Renal pelvis (tissue), 1 donor: ENCODE measurements at regions not wholly inside any gene's neighbourhood (a gene's known extent, or its start where the extent isn't known, plus 50 kb on each side); places are given as distances from the start of the nearest gene placed in this dataset.

Experiments used
- DNase-seq: peaks from one replicate; pipeline ENCODE4 v3.0.0-alpha.2; 2013

DNA sequence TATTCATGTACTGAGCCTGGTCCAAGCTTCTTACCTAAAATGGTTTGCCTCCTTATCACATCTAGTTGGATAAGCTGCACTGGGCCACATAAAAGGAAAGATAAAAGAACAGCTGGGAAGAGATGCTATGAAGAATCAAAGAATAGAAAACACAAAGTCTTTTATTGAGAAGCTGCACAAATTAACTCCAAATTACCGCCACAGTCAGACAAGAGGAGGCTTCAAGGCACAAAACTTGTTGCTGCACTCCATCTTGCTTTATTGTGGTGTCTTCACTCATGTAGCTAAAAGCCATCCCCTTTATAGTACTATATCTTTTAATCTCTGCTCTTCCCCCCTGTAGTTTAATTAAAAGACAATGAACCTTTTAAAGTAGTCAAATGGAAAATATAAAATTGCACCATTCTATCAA is 330.6 kb upstream of the PMFBP1 start:
- no peak for DNase-seq

DNA sequence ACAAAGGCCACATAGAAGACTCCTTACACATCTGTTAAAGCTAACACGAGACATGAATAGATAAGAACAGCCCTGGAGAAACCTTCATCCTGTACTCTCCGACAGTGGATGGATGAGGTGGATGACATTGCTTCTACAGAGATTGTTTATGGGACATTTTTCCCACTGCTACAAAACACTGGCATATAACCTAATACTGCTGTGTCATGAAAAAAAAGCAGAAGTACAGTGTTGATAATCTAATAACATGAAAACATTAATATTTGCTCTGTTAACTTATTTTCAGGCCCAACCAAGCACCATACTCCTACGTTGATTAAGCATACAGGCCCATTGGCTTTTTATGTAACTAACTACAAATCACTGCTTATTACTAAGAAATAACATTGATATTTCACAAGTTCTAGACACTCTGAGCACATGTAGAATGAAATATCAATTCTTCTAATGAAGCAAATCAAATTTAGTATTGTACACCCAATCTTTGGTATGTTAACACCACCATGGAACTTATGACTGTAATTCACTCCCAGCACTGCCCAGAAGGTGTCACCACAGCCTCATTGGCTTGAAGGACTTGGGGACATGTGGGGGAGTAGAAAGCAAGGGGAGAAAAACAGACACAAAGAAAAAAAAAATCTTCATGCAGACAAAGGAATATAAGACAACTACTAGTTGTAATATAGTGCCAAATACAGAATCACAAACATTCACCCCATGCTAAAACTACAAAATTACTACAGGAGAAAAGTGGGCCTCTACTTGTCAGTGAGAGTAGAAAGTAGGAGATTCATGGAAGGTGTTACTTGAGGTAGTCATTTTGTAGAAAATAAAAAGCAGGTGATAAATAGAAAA is 330.0 kb upstream of the PMFBP1 start:
- peak; percentile 75 for DNase-seq

DNA sequence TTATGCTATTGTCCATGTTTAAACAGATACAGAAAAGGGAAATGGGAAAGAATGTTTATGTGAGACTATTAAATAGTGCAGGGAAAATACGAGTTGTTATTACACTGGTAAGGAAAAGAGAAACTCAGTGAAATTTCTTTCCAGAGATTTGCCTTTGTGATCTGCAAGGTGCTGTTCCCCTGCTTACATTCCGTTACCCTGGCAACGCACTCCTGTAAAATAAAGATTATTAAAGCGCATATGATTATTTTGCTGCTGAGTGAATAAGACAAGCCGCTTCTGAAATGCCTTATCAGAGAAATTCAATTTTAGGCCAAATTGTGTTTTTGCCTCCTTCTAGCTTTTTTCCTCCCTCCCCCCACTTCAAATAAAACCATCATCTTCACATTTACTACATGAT is 328.6 kb upstream of the PMFBP1 start:
- DNase-seq: no peak

DNA sequence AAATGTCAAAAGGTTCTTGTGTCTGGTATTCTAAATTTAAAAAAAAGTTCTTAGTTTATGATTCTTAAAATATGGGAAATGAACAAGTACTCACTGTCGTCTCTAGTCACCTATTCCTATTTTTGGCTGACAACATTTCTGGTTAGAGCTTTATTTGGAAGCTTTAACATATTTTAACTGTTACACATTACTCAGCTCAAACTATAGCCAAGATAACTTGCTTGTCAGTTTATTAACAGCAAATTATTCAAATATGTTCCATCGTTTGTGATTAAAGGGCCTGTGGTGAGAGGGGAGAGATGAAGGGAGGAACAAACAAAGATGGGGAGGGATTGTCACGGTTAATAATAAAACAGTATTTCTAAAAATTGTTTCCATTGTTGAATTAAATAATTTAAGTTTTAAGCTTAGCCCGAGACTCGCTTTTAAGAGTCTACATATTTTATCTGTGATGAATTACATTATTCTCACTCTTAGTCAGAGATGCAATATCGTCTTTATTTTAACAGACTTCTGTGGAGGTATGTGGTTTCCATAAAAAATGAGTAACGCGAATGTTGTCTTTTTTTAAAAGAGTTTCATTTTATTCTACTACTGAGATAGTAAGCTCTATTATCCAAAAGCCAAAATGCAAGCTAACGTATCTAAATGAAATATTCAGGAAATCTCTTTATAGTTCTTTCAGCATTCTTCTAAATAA is 321.9 kb upstream of the PMFBP1 start:
- DNase-seq: no peak

DNA sequence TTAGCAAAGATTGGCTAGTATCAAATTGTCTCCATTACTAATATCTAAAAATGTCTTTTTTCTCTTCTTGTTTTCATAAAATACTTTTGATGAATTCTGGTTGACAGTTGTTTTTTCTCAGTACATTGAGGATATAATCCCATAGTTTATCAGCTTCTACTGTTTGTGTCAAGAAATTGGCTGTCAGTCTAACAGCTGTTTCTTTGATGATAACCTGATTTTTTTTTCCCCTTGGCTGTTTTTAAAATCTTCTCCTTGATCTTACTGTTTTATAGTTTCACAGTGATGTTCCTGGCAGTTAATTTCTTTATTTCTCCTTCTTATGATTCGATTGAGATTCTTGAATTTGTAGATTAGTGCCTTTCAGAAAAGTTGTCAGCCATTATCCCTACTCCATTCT is 315.3 kb upstream of the PMFBP1 start:
- DNase-seq: no peak

DNA sequence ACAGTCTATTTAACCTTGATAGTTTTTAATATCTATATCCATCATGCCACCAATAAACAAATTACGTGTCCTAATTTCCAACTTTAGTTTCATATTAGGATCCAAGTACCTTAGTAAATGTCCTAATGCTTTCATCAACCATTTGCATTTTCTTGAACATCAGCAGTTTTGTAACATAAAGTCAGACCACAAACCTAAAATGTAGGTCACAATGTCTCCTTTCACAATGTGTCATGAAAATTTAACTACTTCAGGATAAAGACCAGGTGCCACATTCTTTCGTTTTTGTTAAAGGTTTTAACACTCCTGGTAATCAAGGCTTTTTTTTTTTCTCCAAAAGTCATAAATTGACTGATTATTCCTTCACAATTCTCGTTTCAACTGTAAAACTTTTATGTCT is 310.7 kb upstream of the PMFBP1 start:
- no peak for DNase-seq

DNA sequence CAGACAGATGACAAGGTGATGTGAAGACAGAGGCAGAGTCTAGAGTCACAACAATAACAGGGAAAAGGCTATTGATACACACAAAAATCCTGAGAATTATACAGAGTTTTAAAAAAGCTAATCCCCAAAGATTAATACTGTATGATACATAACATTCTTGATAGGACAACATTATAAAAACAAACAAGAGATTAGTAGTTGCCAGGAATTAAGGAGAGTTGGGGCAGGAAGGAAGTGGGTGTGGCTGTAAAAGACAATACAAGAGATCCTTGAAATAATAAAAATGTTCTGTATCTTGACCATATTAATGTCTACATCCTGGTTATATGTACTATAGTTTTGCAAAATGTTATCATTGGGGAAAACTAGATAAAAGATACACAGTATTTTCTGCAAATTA is 309.5 kb upstream of the PMFBP1 start:
- no peak for DNase-seq

DNA sequence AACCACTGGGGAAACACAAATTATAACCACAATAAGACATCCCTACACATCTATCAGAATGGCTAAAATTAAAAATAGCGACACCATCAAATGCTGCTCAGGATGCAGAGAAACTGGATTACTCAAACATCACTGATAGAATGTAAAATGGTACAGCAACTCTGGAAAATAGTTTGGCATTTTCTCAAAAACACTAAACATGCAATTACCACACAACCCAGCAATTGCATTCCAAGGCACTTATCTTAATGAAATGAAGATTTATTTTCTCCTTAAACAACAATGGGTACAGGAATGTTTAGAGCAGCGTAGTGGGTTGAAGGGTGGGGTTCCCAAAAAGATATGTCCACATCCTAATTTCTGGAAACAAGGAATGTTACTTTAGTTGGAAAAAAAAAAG is 309.0 kb upstream of the PMFBP1 start:
- no peak for DNase-seq

DNA sequence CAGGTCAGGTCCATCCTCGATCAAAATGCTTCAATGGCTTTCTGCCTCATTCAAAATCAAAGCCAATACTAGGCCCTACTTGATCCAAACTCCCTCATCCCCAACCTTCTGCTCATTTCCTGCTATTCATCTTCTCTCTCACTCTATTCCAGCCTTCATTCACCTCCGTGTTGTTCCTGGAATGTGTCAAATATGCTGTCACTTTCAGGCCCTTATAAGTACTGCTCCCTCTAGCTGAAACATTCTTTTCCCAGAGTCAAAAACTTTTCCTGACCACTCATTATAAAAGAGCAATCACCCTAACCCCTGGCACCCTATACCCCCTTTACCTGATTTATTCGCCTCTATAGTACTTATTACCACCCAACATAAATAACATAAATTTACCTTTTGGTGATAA is 303.7 kb upstream of the PMFBP1 start:
- no peak for DNase-seq

DNA sequence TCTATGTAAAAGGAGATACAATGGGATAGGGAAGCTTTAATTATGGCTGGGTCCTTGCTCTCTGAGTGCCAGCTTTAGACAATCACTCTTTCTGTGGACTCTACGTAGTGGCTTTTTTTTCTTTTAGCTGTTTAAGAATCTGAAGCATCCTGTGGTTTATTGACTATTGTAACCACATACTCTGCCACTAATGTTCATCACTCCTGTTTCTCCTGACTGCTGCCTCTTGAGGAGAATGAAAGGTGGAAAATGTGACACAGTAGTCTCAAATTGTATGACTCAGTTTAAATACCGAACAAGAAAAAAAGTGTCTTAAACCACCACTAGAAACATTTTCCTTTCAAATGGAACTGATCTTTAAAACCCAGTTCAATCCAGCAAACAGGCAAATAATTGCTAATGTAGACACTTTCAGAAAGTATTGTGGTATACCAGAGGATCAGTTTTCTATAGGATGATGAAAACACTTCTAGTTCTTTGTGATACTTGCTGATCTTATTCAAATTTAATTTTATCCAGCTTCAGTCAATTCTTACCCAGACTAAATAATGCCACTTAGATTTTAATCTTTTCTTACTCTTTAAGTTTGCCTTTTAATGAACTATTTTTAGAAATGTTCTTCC is 302.7 kb upstream of the PMFBP1 start:
- no peak for DNase-seq

DNA sequence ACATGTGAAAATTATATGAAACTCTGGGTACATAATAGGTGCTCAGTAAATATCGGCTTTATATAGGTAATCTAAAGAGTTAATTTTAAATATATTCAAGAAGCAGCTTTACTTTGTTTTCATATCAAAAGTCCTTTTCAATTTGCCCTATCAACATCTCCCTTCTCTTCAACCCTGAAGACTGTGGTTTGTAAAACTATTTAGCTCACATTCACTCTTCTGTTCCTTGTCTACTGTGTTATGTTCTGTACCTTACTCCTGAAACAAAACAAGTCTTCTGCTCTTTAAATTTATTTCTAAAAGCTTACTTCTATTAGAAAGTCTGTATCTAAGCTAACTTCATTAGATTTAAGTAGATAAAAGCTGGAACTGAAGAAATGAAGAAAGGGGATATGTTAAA is 301.7 kb upstream of the PMFBP1 start:
- DNase-seq: no peak

DNA sequence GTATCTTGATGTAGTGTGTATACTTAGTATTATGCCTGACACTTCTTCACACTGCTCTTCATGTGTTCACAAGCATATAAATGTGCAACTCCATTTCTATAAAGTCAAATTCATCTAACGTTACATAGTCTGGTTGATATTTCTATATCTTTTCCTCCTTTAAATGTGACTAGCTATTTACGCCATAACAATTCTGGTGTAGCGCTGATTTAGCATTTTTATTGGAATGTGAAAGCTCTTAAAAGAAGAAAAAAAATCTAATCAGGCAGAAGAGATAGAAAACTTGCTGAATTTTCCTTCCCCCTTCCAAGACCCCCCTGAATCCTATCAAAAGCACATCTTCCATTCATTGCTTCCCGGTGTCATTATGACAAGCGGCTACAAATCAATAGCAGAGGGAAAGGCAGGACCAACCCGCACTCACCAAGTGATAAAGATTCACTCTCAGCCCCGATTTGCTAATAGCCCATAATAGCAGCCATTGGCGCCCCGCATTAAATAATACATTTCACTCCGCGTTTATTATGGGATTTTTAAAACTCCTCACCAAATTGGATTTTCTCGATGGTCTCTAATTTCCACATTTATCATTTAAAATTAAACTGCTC is 299.5 kb upstream of the PMFBP1 start:
- DNase-seq: no peak

DNA sequence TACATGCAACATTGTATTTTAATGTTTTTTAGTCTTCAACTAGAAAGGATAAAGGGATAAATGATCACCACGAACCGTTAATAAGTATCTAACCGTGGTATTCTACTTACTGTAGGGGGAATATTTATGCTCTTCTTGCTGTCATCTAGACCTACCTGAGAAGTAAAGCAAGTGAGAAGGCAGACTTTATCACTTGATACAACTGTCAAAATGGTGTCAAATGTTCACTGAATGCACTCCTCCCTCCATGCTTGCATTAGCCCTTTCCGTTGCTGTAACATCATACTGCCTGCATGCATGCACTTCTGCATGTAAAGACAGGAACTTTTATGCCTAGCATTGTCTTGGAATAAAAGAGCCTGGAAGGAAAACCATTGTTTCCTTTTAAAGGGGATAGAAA is 298.6 kb upstream of the PMFBP1 start:
- DNase-seq: no peak

DNA sequence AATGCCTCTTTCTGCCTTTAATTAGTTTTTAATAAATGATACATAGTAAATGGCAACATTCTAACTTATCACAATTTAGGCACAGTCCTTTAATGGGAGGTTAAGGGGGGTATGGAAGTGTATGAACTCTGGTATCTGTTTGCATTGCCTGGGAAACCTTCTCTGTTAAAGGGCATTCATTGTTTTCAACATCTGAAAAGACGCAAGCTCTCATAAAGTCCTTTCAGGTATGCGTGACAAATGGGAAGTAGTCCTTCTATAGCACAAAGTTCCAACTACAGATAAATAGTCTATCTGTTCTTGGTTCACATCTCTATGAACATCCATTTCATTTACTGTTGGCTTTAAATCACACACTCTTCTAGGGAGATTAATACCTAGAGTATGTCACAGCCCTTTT is 298.0 kb upstream of the PMFBP1 start:
- no peak for DNase-seq

DNA sequence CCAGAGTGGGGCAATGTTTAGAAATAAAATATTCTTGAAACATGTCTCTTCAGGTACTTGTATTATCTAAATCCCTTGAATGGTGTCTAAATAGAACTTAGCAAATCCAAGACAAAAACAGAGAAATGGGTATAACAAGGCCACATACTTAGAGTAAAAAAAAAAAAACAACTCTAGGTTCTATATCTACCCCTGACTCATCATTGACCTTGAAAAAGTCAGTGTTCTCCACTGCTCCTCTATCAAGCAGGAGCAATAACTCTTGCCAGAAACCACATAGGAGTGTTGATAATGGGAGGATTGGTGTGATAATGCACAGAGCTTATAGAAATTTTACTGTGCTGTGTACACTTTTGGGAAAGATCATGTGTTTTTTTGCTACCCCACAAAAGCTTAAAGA is 296.6 kb upstream of the PMFBP1 start:
- DNase-seq: no peak

DNA sequence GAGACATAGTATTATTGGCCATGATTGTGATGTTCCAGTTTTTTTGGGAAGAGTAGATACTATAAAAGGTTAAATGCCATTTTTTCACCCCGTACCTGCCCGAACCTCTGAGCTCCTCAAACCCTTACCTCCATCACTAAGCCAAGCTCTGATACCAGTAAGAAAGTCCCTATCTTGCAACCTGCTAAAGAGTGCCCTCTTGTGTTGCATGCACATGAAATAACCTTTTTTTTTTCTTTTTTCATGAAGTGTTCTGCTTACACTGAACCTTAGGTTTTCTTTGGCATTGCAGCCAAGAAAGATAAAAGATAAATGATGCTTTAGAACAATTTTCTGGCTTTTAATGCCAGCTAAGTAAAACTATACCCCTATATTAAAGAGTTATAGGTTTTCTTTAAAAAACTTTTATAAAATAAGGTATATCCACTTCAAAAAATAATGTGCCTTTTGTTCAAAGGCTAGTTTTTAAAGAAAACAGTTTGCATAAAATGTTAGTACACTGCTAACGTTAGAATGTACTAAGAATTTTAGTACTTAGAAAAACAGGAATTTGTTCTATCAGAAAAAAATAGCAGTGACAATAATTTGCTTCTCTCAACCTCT is 295.3 kb upstream of the PMFBP1 start:
- DNase-seq: peak; percentile 30

DNA sequence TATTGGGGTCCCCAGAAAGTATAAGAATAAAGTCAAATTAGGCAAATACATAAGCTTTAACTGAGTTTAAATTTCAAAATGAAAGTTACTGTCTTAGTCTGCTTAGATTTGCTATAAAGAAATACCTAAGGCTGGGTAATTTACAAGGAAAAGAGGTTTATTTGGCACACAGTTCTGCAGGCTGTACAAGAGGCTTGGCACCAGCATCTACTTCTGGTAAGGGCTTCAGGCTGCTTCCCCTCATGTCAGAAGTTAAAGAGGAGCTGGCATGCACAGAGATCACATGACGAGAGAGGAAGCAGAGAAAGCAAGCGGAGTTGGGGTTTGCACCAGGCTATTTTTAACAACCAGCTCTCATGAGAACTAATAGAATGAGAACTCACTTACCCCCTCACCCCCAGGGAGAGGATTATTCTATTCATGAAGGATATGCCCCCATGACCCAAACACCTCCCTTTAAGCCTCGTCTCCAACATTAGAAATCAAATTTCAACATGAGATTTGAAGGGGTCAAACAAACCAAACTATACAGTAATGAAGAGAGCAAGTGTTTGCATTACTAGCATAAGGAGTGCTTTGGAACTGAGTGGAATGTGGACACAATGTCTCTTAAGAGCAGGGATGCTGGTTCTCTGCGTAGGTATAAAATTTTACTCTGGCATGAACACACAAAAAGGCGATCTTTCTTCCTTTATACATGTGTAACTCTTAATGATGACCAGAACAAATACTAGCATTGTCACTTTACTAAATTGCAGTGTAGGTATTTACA is 292.8 kb upstream of the PMFBP1 start:
- DNase-seq: no peak

DNA sequence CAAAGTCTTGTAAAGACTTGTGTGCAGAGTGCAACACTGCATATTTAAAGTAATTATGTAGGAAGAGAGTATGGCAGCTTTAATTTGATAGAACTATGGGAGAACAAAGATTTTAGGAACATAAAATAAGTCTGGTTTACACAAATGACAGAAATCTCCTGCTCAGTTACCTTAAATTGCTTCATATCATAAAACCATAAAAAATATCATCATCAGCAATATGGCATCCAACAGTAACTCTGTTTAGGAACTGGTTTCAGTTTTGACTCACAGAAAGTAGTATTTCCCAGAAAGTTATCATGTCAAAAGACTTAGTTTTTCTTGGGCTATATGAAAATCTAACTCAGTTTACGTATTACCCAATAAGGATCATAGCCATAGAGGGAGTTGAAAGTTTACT is 292.1 kb upstream of the PMFBP1 start:
- no peak for DNase-seq

DNA sequence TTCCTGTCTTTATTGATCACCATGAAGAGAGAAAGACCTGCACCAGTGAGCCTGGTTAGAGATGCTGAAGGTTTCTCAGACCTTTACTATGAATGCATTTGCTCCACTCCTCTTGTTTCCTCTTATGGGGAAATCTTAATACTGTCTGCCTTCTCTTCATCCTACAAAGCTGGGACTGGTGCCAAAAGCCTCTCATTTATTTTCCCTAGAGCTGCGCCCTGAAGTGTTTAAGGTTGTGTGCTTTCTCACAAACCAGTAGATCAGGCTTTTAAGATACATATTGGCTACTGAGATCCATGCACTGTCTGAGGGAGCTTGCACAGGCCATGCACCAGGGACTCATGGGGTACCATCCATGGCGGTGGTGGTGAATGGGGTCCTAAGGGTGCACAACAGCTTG is 286.1 kb upstream of the PMFBP1 start:
- no peak for DNase-seq

DNA sequence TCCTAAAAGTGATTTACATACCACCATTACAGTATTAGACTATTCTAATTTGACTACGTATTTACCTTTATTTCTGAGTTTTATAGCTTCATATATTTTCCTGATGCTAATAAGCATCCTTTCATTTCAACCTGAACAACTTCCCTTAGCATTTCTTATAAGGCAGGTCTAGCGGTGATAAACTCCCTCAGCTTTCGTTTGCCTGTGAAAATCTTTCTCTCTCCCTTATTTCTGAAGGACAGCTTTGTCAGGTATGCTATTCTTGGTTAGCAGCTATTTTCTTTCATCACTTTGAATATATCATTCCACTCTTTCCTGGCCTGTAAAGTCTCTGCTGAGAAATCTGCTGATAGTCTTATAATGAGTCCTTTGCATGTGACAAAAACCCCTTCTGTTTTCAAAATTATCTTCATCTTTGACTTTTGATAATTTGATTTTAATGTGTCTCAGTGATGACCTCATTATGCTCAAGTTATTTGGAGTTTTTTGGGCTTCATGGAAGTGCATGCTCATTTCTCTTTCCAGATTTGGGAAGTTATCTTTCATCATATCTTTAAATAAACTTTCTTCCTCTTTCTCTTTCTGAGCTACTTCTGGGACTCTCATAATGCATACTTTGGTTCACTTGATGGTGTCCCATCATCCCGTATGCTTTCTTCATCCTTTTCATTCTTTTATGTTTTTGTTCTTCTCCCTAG is 285.4 kb upstream of the PMFBP1 start:
- no peak for DNase-seq
